ENCODE measurements at regions not wholly inside any gene's neighbourhood (a gene's known extent, or its start where the extent isn't known, plus 50 kb on each side); places are given as distances from the start of the nearest gene placed in this dataset.

DNA sequence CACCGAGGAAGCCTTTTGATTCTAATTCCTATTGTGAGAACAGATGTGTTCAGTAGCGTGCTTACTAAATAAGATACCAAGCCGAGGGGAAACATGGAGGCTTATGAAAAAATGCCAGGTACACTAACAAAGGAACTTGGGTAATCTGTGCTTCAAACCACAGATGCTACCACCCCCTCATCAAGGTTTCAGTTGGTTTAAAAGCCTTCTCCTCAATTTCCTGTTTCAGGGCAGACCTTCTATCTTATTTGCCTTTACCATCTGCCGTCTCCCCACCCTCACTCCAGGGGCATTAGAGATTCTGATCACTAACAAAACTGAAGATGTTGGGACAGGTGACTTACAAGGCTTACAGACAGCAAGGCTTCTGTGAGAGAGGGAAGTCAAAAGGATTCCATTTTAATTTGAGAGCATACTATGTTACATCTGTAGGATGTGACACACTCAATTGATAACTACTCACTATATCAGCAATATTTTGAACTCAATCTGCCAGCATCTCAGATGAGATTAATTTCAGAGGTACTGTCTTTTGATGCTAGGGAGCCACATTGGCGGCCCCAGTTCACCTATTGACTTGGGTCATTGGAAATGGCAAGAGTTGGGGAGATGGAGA, 60.6 kb upstream of the PLCL2 start:
- intact Hi-C loops (cut with DNase I), result no loop called here
- DNase-seq (no peak), ATAC-seq (ENCODE audit: poor library complexity) (no peak)

DNA sequence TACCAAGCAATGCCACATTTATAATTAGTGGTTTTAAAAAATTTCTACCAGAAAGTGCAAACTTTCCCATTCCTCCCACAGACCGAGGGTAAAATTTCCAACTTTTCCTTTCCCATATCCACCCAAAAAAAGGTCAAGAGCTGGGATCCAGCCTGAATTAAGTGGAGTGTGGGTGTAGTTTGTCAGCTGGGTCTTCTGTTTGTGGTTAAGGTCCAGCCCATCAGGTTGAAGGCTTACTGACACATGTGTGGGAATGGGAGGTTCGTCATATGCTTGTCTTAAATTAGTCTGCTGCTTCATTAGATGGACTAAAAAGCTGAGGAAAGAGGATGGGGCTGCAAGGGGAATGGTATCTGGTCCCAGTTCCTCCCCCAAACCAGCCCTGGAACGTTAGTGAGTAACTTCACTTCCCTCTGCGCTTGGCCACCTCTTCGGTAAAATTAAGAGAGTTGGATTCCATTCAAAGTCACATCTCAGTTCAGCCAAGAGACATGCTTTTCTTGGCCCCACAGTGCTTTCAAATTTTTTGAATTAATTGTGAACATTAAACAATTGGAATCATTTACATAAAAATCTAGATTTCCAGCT, 59.0 kb upstream of the PLCL2 start:
- ATAC-seq (ENCODE audit: poor library complexity), result peak; percentile 45
- intact Hi-C loops (cut with DNase I), result no loop called here
- no peak for DNase-seq

DNA sequence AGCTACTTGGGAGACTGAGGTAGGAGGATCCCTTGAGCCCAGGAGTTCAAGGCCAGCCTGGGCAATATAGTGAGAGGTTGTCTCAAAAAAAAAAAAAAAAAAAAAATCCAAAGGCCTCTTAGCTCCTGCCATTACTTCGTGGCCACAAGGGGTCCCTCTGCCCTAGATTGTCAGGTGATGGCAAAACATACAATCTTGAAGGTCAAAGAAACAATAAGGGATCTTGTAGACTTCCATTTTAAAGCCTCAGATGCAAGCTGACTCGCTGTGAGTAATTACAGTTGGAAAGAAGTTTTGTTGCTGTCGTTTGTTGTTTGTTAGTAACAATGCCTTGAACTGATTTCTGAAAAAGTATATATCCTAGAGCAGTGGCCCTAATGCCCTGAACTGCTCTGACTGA, 55.9 kb upstream of the PLCL2 start:
- ATAC-seq (ENCODE audit: poor library complexity) (no peak), DNase-seq (no peak)
- intact Hi-C loops (cut with DNase I), result no loop called here

DNA sequence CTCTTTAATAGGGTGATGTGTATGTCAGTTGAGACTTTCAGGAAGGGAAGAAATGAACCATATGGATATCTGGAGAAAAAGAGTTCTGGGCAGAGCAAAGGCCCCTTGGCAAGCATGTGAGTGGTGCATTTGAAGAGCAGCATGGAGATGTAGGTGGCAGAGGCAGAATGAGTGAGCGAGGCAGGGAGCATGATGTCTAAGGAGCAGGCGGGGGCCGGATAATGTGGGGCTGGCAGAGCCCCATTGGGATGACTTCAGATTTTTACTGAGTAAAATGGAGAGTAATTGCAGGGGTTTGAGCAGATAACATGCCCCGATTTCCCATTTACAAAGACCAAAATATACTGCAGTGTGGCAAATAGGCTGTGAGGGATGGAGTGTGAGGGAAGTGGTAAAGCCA, 52.9 kb upstream of the PLCL2 start:
- no peak for DNase-seq
- ATAC-seq (ENCODE audit: poor library complexity), result no peak
- intact Hi-C loops (cut with DNase I), result no loop called here

DNA sequence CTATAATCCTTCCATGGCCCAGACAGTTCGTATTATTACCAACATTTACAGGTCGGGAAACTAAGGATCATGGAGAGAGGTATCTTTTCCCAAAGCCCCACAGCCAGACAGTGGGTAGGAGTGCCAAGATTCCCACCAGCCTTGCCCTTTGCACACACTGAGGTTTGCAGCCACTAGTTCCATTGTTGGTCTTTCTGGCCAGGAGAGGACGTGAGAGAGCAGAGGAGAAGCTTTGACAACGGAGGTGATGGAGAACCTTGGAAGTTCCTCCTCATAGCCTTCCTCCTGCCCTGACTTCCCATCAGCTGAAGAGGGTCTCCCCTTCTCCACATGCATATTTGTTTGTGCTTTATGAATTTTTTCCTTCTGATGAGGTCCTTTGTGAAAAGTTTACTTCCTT, 50.5 kb upstream of the PLCL2 start:
- ATAC-seq (ENCODE audit: poor library complexity) (no peak), DNase-seq (no peak)
- intact Hi-C loops (cut with DNase I), result no loop called here

DNA sequence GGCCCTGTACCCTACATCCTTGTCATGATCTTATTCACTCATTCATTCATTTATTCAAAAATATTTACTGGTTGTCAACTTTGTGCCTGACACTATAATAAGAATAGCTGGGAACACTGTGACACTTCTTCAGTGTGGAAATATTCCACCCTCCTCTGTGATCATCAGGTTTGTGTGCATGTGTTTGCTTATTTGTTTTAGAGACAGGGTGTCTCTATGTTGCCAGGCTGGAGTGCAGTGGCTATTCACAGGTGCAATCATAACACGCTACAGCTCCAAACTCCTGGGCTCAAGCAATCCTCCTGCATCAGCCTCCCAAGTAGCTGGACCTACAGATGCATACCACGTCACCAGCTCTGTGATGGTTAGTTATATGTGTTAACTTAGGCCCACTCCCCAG, 50.0 kb upstream of the PLCL2 start:
- DNase-seq (no peak), ATAC-seq (ENCODE audit: poor library complexity) (peak; percentile 84)
- intact Hi-C loops (cut with DNase I), result no loop called here
